H1 (cell line): ENCODE measurements at regions not wholly inside any gene's neighbourhood (a gene's known extent, or its start where the extent isn't known, plus 50 kb on each side); places are given as distances from the start of the nearest gene placed in this dataset.

Source experiments
- BACH1 ChIP-seq: IDR thresholded peaks from 2 replicates; pipeline ENCODE4 v1.6.1; 2012; ENCODE audit warnings: low read length, improper control_type of control experiment
- SUZ12 ChIP-seq: fragments of 200-600 bp; sonication (generic); IDR thresholded peaks from 2 replicates; pipeline ENCODE4 v1.6.1; 2012; ENCODE audit warnings: mild to moderate bottlenecking, inconsistent platforms, low read length, moderate library complexity, mixed read lengths
- TF ChIP-seq, protein P1 (sequence below): IDR thresholded peaks from 2 replicates; pipeline ENCODE4 v1.6.1; 2012; ENCODE audit warnings: inconsistent platforms

DNA sequence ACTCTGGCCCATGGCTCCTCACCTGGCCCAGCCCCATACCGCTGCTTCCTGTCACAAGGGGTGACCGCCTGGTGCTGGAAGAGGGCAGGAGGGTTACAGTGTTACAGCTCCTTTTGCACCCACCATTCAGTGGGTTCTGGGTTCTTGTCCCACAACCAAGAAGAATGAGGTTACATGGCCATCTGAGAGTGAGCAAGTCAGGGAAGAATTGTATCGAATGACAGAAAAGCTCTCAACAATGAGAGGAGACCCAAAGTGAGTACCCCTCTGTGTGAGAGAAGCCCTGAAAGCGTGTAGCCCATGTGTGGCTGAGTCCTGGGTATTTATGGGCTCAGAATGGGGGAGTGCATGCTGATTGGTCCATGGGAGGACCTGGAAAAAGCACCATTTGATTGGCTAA is 888.5 kb downstream of the ADGRL2 start (continued):
- no peak for TF ChIP-seq SUZ12
- TF ChIP-seq, protein P1, sequence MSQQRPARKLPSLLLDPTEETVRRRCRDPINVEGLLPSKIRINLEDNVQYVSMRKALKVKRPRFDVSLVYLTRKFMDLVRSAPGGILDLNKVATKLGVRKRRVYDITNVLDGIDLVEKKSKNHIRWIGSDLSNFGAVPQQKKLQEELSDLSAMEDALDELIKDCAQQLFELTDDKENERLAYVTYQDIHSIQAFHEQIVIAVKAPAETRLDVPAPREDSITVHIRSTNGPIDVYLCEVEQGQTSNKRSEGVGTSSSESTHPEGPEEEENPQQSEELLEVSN: no peak
- TF ChIP-seq BACH1: no peak
